HL-60 (cell line): ENCODE measurements at regions not wholly inside any gene's neighbourhood (a gene's known extent, or its start where the extent isn't known, plus 50 kb on each side); places are given as distances from the start of the nearest gene placed in this dataset.

Experiments
- TF ChIP-seq, protein P1 (sequence below): IDR thresholded peaks from one replicate; pipeline ENCODE4 v1.5.1; 2011; ENCODE audit warnings: low read length, control low read depth, inconsistent platforms; ENCODE audit not compliant: insufficient read depth
- TF ChIP-seq, protein P2 (sequence below): IDR thresholded peaks from 2 replicates; pipeline ENCODE4 v1.6.1; 2012; ENCODE audit warnings: low read depth; ENCODE audit not compliant: insufficient replicate concordance

DNA sequence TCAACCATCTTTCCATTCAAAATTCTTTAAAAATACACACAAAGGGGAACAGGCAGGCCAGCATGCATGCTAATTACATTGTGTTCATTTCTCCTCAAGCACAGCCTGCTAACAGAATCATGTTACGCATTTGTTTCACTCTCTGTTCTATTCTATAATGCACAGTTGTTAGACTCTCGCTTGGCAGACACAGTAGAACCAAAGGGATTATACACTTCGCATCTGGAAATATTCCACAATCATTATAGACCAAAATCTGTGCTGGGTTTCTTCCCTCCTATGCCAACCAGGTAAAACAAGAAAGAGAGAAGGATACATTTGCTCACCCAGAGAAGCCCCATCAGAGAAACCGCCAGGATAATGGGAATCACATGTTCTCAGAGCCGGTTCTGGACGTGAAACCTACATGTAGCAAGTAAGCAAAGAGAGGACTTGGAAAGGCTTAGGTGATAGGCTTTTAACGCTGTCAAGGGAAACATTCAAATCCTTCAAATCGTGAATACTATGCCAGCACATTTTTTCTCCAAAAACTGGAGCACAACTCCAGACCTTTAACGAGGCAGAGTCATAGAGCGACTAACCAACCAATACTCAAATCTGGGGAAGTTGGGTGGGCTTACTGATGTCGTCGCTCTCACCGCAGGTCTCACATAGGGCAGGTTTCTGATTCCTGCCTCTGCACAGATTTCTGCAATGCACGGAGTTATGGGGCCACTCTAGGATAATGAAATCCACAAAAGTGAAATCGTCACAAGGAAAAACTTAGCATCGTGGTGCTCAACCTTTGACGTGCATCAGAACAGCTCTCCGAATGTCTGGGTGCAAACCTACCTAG lies 380.5 kb upstream of the AUTS2 start:
- TF ChIP-seq, protein P1, sequence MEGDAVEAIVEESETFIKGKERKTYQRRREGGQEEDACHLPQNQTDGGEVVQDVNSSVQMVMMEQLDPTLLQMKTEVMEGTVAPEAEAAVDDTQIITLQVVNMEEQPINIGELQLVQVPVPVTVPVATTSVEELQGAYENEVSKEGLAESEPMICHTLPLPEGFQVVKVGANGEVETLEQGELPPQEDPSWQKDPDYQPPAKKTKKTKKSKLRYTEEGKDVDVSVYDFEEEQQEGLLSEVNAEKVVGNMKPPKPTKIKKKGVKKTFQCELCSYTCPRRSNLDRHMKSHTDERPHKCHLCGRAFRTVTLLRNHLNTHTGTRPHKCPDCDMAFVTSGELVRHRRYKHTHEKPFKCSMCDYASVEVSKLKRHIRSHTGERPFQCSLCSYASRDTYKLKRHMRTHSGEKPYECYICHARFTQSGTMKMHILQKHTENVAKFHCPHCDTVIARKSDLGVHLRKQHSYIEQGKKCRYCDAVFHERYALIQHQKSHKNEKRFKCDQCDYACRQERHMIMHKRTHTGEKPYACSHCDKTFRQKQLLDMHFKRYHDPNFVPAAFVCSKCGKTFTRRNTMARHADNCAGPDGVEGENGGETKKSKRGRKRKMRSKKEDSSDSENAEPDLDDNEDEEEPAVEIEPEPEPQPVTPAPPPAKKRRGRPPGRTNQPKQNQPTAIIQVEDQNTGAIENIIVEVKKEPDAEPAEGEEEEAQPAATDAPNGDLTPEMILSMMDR = no peak
- TF ChIP-seq, protein P2, sequence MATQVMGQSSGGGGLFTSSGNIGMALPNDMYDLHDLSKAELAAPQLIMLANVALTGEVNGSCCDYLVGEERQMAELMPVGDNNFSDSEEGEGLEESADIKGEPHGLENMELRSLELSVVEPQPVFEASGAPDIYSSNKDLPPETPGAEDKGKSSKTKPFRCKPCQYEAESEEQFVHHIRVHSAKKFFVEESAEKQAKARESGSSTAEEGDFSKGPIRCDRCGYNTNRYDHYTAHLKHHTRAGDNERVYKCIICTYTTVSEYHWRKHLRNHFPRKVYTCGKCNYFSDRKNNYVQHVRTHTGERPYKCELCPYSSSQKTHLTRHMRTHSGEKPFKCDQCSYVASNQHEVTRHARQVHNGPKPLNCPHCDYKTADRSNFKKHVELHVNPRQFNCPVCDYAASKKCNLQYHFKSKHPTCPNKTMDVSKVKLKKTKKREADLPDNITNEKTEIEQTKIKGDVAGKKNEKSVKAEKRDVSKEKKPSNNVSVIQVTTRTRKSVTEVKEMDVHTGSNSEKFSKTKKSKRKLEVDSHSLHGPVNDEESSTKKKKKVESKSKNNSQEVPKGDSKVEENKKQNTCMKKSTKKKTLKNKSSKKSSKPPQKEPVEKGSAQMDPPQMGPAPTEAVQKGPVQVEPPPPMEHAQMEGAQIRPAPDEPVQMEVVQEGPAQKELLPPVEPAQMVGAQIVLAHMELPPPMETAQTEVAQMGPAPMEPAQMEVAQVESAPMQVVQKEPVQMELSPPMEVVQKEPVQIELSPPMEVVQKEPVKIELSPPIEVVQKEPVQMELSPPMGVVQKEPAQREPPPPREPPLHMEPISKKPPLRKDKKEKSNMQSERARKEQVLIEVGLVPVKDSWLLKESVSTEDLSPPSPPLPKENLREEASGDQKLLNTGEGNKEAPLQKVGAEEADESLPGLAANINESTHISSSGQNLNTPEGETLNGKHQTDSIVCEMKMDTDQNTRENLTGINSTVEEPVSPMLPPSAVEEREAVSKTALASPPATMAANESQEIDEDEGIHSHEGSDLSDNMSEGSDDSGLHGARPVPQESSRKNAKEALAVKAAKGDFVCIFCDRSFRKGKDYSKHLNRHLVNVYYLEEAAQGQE = no peak
